CD4-positive, alpha-beta T cell treated with Interleukin-2 at 100 ng/mL for 4 hours (primary cell): ENCODE measurements at regions not wholly inside any gene's neighbourhood (a gene's known extent, or its start where the extent isn't known, plus 50 kb on each side); places are given as distances from the start of the nearest gene placed in this dataset.

ENCODE experiments used
- DNase-seq: peaks from one replicate; pipeline ENCODE4 v3.0.0-alpha.2; 2020; ENCODE audit warnings: low spot score

- no peak for DNase-seq
Observed at GRCh38 chr10:111989136-111989911, 194.2 kb downstream of the GPAM start.

GRCh38 chr10:111990734-111991133, 192.8 kb downstream of the GPAM start:
- DNase-seq: no peak

- no peak for DNase-seq
Observed at GRCh38 chr10:111993321-111993720, 190.2 kb downstream of the GPAM start.

- no peak for DNase-seq
Observed at GRCh38 chr10:111993872-111994426, 189.6 kb downstream of the GPAM start.

- DNase-seq: no peak
Observed at GRCh38 chr10:111996103-111996502, 187.5 kb downstream of the GPAM start.

- DNase-seq: no peak
Observed at GRCh38 chr10:111998728-111999127, 184.8 kb downstream of the GPAM start.

GRCh38 chr10:111999205-111999914, 184.2 kb downstream of the GPAM start:
- DNase-seq: no peak

- no peak for DNase-seq
Observed at GRCh38 chr10:111999915-112000302, 183.7 kb downstream of the GPAM start.

GRCh38 chr10:112000466-112000865, 183.1 kb downstream of the GPAM start:
- DNase-seq: no peak

- no peak for DNase-seq
Observed at GRCh38 chr10:112002206-112002605, 181.4 kb downstream of the GPAM start.

GRCh38 chr10:112004075-112004474, 179.5 kb downstream of the GPAM start:
- no peak for DNase-seq

- DNase-seq: no peak
Observed at GRCh38 chr10:112005044-112005443, 178.5 kb downstream of the GPAM start.

- DNase-seq: no peak
Observed at GRCh38 chr10:112006407-112006806, 177.2 kb downstream of the GPAM start.

- DNase-seq: no peak
Observed at GRCh38 chr10:112006831-112007230, 176.7 kb downstream of the GPAM start.

GRCh38 chr10:112022196-112022595, 161.4 kb downstream of the GPAM start:
- no peak for DNase-seq

GRCh38 chr10:112024079-112024478, 159.5 kb downstream of the GPAM start:
- DNase-seq: no peak

- no peak for DNase-seq
Observed at GRCh38 chr10:112025228-112025627, 158.3 kb downstream of the GPAM start.

GRCh38 chr10:112026438-112026837, 157.1 kb downstream of the GPAM start:
- no peak for DNase-seq

- no peak for DNase-seq
Observed at GRCh38 chr10:112027731-112028280, 155.8 kb downstream of the GPAM start.

GRCh38 chr10:112030431-112030830, 153.1 kb downstream of the GPAM start:
- no peak for DNase-seq

- no peak for DNase-seq
Observed at GRCh38 chr10:112039823-112040222, 143.7 kb downstream of the GPAM start.

- no peak for DNase-seq
Observed at GRCh38 chr10:112040696-112041095, 142.9 kb downstream of the GPAM start.

GRCh38 chr10:112045938-112046337, 137.6 kb downstream of the GPAM start:
- DNase-seq: no peak
